Heart right ventricle (tissue), 16 donors: ENCODE measurements at regions not wholly inside any gene's neighbourhood (a gene's known extent, or its start where the extent isn't known, plus 50 kb on each side); places are given as distances from the start of the nearest gene placed in this dataset.
"Not testable (repeated sequence)": the region's sequence is repeated elsewhere in the genome, so short reads cannot be mapped to it uniquely, and the experiment has no call there.

Experiments
- ATAC-seq, 8 donors: fragments of 200-7000 bp; cut with Tn5 transposase; one replicate each; pipeline ENCODE4 v1.9.1; 2020; ENCODE audit warnings: mild to moderate bottlenecking in 8 of 8, moderate library complexity in 8 of 8, moderate number of reproducible peaks in 1 of 8
- DNase-seq, 2 donors: peaks; one replicate each; pipeline ENCODE4 v3.0.0-alpha.2; 2020
- H3K27ac ChIP-seq, 10 donors: fragments of 200-600 bp; sonication (generic) in 2 of 10; one replicate each; pipeline versions ENCODE4 v1.5.0 to v1.8.0; 2020 to 2022; ENCODE audit warnings: mild to moderate bottlenecking in 3 of 10
- H3K27me3 ChIP-seq, 7 donors: fragments of 200-600 bp; one replicate each; pipeline ENCODE4 v1.8.0; 2021 to 2022; ENCODE audit warnings: mild to moderate bottlenecking in 2 of 7
- H3K36me3 ChIP-seq, 9 donors: fragments of 200-600 bp; sonication (generic) in 1 of 9; one replicate each; pipeline versions ENCODE4 v1.5.0 to v1.8.0; 2020 to 2022; ENCODE audit warnings: mild to moderate bottlenecking in 2 of 9
- H3K4me1 ChIP-seq, 9 donors: fragments of 200-600 bp; sonication (generic) in 1 of 9; one replicate each; pipeline versions ENCODE4 v1.5.0 to v1.8.0; 2020 to 2022; ENCODE audit warnings: mild to moderate bottlenecking in 4 of 9
- H3K4me3 ChIP-seq, 10 donors: fragments of 200-600 bp; sonication (generic) in 2 of 10; one replicate each; pipeline versions ENCODE4 v1.5.0 to v1.8.0; 2020 to 2022; ENCODE audit warnings: mild to moderate bottlenecking in 7 of 10, moderate library complexity in 2 of 10
- H3K9me3 ChIP-seq, 11 donors: fragments of 200-600 bp in 10 of 11; sonication (generic) in 2 of 11; one replicate each; pipeline versions ENCODE4 v1.5.0 to v1.8.0; 2013 to 2022; ENCODE audit warnings: mild to moderate bottlenecking in 2 of 11, control low read depth in 1 of 11, moderate library complexity in 1 of 11
- WGBS, 2 donors: extraction: QIAGEN DNeasy Blood & Tissue Kit; methylation state at CpG; one replicate each; pipeline ENCODE4 v1.1.7; 2013; ENCODE audit warnings: inconsistent platforms in 1 of 2; 5-methylcytosine and 5-hydroxymethylcytosine counted together
- intact Hi-C, 10 donors: fragments of 100-400 bp; cut with DNase I; formaldehyde crosslinking; loops; one replicate each; pipeline versions ENCODE4 v1.11.1 to v1.14.2; 2022
- donor health status: Arrhythmogenic right ventricular cardiomyopathy.
- donor health status: ischemic (EF 13 %, LVEDD 7.1; RV severe dilation, severe dysfunction).
- donor health status: healthy with polysubstance abuse.
- donor health status: DM: no; HTN: yes; CAD: no.
- donor health status: DM: no; HTN: no; CAD: no.
- donor health status: ischemic (EF 25% LVEDD 6.9; RV normal size, moderate dysfunction).
- donor health status: ischemic (EF 25% LVEDD 5.7; RV mildly dilated, moderate dysfunction).
- donor health status: healthy.
- donor health status: DM: yes; HTN: yes; CAD: no.
- donor health status: Ischemic cardiomyopathy.
- donor health status: ischemic (EF 35%, LVEDD 5.7; RV mildly dilated, moderate dysfunction).
- donor health status: nonischemic (EF 11% LVEDD 7.7; RV severe dilation, severe dysfunction).
- donor health status: DM: yes; HTN: yes; CAD: no.
- donor health status: PGD.
- donor health status: ischemic (EF 29% LVEDD 5.4; RV normal size, mild dysfunction).
- donor health status: nonischemic (EF 23%, LVEDD 6.1; RV moderate dilation, normal function).

DNA sequence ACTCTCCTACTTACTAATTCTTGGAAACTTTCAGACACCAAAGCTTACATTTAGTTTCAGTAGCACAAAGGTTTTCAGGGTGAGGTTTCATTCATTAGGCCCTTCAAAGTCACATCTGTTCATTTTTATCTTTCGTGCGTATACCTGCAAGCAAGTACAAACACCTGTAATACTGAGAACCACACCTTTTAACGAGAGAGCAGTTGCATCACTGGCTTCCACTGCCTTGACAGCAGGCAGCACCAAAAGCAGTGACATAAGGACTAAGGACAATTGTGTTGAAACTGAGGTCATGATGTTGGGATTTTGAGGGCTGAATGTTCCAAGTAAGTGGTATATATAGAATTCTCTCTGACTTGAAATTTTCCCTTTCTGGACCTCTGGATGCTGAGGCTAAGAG, 61.1 kb downstream of the GOLGA6L25 start:
- ATAC-seq, DNase-seq, H3K4me3 ChIP-seq, H3K4me1 ChIP-seq, H3K27ac ChIP-seq, intact Hi-C loops, H3K36me3 ChIP-seq, H3K27me3 ChIP-seq, H3K9me3 ChIP-seq: not testable (repeated sequence)
- 91 to 100% methylated on average over 3 of the region's 3 CpGs for WGBS, 2 donors

- H3K4me1 ChIP-seq, intact Hi-C loops, H3K36me3 ChIP-seq, H3K4me3 ChIP-seq, H3K27me3 ChIP-seq, H3K9me3 ChIP-seq, H3K27ac ChIP-seq, DNase-seq, ATAC-seq: not testable (repeated sequence)
- 100% methylated on average over 1 to 2 of the region's 2 CpGs for WGBS, 2 donors
Observed at GRCh38 chr15:28621704-28622103, 68.3 kb downstream of the GOLGA6L25 start.

DNA sequence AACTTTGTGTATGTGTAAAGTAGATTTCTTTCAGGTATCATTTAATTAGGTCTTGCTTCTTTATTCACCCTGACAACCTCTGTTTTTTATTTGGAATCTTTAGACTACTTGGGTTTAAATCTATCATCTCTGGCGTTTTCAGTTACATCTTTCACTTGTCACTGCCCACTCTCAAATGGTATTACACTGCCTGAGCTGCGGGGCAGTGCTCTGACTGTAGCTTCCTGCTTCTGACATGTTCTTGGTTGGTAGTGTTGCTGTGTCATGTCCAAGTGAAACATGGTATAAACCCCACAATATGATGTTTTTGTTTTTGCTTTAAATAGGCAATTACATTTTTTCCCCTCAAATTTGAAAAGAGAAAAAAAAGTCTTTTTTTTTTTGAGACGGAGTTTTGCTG, 68.8 kb downstream of the GOLGA6L25 start:
- H3K4me1 ChIP-seq, H3K27ac ChIP-seq, H3K4me3 ChIP-seq, intact Hi-C loops, ATAC-seq, H3K27me3 ChIP-seq, H3K9me3 ChIP-seq, DNase-seq, H3K36me3 ChIP-seq: not testable (repeated sequence)
- WGBS, 2 donors, result 62 to 63% methylated on average over 2 of the region's 3 CpGs

DNA sequence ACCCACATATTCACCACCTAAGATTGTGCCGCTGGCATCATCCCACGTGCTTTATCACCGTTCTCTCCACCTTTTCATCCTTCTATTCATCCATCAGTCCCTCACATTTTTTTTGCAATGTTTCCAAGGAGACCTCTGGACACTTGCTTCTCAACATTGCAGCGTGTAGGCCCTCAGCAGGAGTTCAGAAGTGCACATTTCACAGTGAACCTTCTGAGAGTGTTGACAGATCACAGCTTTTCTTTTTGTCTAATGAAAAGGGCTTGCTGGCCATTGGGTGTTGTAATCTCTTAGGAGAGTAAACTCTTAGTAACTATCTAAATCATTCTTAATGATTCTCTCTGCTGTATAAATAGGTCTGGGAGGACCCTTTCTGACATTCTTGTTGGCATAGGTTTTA, 71.0 kb downstream of the GOLGA6L25 start:
- no CpG with 5 or more reads among the region's 4 CpGs for WGBS, 2 donors
- H3K27ac ChIP-seq, H3K9me3 ChIP-seq, H3K27me3 ChIP-seq, H3K4me3 ChIP-seq, DNase-seq, H3K4me1 ChIP-seq, intact Hi-C loops, H3K36me3 ChIP-seq: not testable (repeated sequence)
- peak in 1 of 8 donors; percentile 53 for ATAC-seq

GRCh38 chr15:28639016-28639415, 73.2 kb downstream of the GOLGA8M start:
- H3K36me3 ChIP-seq, H3K4me1 ChIP-seq, H3K9me3 ChIP-seq, H3K4me3 ChIP-seq, ATAC-seq, intact Hi-C loops, DNase-seq, H3K27me3 ChIP-seq, H3K27ac ChIP-seq: not testable (repeated sequence)
- 82 to 90% methylated on average over 3 to 4 of the region's 7 CpGs for WGBS, 2 donors
